ENCODE measurements at regions not wholly inside any gene's neighbourhood (a gene's known extent, or its start where the extent isn't known, plus 50 kb on each side); places are given as distances from the start of the nearest gene placed in this dataset.

- no peak for TF ChIP-seq CTCF (IDR thresholded peaks at IDR 0.05)
- TF ChIP-seq EP300 (IDR thresholded peaks at IDR 0.05): no peak
- TF ChIP-seq POLR2AphosphoS5 (IDR thresholded peaks at IDR 0.05): no peak
Measured at GRCh38 chr18:67582488-67582887, 66.0 kb upstream of the DSEL start.
